ENCODE measurements at regions not wholly inside any gene's neighbourhood (a gene's known extent, or its start where the extent isn't known, plus 50 kb on each side); places are given as distances from the start of the nearest gene placed in this dataset.

DNA sequence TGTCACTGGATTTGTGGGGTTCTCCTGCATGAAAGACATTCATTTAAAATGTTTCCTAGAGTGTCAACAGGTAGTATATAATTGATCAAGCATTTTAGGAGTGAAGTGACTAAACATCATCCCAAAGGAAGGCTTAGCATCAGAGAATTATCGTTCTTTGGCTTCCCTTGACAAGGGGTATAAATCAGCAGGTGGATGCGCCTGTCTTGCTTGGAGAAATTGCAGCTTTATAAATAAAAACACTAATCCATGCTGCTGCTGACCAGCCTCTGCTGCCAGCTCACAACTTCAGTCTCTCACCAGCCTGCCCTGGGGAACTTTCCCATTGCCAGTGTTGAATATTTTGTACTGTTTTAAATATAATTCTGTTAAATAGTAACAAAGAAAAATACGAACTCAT is 1184.7 kb upstream of the TENM4 start:
- DNase-seq: no peak

DNA sequence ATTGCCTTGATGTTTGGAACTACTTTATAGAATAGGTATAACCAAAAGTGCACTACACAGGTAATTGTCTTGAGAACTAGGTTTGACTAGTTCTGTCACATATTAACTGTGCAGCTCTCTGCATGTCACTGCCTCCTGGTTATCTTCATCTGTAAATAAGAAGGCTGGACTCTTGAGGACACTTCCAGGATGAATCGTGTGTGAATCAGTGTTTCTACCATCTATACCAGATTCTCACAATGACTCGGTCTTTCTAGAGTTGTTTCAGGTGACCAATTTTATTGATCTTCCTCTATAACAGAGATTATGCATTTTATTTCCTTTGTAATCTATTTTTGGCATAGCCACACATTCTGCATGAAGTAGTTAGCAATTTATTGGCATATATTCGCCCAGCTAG is 1181.0 kb upstream of the TENM4 start:
- DNase-seq: no peak

DNA sequence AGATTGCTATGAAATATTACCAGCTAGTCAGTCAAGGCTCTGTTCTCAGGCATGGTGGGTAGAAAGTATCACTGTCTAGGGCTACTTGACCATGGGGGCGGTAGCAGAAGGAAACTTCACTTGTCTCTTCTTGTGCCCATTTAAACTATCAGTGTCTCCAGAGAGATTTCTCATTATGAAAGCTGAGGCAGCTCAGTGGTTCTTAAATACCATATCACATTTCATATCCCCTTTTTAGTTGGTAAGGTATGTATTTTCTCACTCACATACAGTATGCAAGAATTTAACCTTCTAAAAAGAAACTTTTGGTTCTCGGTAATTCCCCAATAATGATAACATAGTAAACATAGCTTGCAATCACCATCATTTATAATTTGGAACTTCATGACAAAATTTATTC is 1180.0 kb upstream of the TENM4 start:
- DNase-seq: no peak

DNA sequence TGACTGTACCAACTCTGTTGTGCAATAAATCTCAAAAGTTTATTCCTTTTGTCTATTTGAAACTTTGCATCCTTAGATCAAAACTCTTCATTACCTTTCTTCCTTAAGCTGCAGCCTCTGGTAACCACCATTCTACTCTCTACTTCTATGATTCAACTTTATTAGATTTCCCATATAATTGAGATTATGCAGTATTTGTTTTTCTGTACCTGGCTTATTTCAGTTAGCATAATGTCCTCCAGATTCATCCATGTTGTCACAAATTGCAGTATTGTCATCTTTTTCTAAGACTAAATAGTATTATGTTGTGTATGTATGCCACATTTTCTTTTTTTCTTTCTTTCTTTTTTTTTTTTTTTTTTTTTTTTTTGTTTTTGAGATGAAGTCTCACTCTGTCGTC is 1176.3 kb upstream of the TENM4 start:
- DNase-seq: no peak

DNA sequence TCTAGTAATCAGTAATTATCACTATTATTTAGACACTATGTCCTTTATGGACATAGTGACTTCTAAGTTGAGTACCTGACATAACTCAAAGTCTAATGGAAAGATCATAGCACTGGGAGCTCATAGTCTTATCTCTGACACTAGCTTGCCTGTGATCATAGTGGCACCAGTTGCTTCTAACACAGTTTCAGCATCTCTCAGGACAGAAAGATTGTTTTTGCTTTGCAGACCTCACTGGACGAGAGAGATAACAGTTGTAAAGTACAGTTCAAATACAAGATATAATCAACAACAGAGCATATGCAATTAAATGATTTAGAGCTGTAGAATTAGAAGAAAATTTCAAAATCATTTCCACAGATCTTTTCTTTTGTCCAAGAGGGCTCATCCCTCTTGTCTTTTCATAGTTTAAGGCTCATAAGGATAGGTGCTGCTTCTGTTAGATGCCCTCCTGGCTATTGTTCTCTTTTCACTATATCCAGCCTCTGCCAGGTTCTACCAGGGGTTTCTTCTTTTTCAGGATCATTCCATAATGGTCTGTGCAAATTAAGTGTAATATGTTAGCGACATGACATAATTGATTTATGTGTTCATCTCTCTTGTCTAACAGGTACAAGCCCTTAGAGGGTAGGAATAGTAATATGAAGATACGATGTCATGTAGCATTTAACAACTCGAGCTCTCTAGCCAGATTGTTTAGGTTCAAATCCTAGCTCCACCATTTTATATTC is 1175.4 kb upstream of the TENM4 start:
- no peak for DNase-seq

DNA sequence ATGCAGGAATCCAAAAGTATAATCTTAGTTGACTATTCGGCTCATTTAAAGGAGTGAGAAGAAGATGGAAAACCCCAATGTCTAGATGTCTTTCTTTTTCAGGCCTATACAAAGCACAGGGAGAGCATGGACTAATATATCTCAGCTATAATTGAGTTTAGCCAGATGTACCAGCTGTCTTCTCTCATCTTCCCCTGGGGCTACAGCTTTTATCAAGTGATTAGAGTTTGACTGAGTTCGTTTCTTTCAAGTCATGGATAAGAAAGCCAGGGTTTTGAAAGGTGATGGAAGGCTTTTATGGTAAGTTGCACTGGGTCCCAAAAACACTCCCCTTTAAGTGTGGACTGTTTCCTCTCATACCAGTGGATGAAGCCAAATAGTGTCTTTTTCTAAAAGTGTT is 1172.8 kb upstream of the TENM4 start:
- DNase-seq: no peak

DNA sequence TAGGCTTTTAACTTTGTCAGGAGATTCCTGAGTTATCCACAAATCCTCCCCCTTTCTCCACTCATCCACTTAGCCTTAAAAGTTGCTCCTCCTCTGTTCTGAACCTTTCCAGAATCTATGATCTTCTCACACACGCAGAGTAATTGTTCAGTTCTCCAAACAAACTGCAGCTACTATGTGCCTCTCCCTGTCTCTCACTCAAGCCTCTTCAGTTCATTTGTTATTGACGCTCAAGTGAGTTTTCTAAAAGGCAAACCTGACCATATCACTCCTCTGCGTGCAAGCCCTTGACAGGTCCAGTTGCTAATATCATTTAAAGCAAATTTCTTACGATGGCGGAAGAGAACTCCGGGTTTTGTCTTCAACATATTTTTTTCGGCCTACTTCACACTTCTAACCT is 1169.7 kb upstream of the TENM4 start:
- DNase-seq: no peak

DNA sequence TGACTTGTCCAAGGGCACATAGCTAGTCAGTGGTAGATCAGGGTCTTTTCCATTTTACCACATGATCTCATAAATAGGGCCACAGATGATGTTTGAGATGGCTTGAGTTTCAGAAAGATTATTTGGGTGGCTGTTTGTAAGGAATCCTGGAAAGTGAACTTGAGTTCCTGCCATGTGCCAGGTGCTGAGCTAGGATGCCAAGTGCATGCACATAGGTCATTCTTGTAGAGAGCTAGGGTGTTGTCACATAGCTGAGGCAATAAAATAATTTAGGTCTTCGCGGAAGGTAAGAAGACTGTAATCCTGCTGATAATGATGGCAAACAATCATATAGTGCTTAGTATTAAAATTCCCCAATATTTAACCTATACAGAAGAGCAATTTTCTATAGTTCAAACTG is 1162.6 kb upstream of the TENM4 start:
- DNase-seq: no peak

DNA sequence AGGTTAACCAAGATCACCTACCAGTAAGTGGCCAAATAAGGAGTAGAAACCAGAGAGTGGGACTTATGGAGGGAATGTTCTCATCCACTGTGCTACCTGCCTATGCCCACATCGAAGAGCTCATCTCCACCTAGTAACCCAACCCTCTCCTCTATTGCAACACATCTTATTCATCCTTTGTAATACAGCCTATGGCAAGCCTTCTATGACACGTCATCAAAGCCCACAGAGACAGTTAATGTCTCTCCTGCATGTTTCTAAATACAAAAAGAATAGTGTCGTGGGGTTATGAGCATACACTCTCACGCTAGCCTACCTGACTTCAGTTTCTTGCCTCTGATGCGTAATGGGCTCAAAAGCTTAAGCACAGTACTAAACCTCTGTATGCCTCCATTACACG is 1158.1 kb upstream of the TENM4 start:
- DNase-seq: no peak

DNA sequence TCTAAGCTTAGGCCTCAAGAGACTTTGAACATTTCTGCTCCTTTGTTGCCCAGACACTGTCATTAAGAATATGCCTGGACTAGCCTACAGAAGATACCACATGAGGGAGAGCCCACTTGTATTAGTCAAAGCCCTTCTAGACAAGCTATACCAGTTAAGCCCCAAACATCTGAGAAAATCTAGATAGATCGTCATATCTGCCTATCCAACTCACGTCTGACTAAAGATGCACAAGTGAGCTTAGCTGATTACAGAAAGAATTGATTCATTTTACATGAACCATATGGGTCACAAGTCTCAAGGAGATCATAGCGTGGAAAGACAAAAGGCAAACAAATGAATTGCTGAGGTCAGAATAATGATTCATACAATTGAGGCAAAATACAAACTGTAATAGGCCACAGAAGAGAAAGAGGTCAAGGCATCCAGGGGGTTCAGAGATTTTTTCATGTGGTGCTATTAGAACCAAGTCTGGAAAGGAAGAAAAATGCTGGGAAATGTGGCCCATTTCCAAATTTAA is 1155.5 kb upstream of the TENM4 start:
- DNase-seq: no peak

DNA sequence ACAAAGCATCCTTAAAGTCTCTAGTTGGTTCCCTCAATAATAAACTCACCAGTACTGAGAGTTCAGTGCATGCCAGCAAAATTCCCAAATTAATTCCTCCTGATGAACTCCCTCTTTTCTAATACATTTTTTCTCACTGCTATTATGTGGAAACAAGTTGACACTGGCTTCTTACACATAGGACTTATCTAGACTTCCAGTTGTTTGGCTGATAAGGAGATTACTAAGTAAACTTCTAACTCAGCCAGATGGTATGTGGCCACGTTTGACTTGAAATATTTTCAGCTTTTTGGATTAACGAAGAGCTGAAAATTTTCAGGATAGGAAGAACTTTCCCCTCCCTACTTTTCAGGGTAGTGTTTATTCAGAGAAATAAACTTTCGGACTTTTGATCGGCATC is 1154.2 kb upstream of the TENM4 start:
- DNase-seq: no peak

DNA sequence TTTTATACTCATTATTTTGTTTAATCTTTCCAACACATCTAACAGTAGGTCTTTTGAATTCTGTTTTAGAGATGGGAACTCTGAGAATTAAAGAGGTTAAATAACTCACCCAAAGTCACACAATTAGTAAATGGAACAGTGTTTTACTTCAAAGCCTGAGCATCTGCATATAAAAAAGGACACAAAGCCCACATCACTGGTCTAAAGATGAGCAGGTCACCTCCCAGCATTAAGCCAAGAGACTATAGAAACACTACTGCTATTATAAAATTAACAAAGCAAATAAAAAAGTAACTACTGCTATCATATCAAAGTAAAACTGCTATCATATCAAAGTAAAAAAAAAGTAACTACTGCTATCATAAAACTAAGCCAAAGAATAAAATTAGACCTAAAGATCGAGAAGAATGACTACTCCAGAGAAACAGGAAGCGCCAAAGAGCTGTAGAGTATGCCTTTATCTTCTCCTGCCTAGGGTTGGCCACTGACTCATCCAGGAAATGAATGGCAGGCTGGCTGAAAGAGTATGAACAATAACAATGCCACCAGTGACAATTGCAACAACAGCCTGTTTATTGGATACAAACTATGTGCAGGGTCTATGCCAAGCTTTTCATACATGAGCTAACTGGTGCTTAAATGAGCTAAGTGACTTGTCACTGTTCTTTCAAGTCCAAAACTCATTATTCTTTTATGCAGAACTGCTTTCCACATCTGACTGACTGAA is 1153.0 kb upstream of the TENM4 start:
- DNase-seq: no peak

DNA sequence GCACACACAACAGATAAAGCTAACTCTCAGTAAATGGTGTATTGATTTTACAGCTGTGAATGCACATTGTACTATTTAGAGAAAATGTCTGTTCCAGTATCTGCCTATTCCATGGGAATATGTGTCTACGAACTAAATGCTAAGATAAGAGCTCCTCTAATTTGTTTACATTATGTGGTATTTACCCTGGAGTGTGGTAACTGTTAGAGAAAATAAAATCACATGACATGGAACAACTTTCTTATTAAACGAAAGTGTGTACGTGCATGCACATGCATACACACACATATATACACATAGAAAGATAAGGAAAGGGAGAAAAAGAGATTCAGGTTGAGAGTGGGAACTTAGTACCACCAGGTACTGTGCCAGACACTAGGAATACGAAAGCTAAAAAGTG is 1151.7 kb upstream of the TENM4 start:
- DNase-seq: no peak

DNA sequence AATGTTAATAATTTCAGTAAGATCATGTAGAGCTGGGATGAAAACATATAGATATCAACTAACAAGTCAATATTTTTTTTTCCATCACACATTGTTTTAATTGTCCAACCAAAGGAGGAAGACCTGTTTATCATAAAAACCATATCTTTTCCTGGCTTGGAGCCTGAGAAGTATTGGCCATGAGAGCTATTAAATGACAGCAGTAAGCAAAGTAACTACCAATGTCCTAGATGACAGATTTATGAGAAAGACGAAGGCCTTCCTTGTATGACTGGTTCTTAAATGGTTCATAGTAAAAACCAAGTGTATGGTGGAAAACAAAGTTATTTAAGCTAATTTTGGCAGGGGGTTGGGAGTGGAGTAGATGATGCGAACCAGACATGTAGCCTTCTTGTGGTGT is 1147.1 kb upstream of the TENM4 start:
- no peak for DNase-seq

DNA sequence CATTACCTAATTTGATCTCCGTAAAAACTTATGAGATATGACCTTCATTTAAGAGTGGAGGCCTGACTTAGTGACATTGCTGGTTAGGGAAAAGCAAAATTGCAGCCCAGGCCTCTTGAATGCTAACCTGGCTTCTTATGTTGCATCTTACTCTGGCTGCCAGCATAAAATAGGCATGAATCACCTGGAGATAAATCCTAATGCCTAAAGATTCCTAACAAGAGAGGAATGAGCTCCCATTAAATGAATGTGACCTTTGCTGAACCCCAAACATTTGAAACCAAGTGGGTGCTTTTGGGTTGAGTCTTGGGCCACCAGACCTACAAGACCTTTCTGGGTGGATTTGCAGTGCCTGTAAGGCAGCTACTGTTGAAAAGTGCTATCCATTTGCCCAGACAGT is 1145.6 kb upstream of the TENM4 start:
- no peak for DNase-seq

DNA sequence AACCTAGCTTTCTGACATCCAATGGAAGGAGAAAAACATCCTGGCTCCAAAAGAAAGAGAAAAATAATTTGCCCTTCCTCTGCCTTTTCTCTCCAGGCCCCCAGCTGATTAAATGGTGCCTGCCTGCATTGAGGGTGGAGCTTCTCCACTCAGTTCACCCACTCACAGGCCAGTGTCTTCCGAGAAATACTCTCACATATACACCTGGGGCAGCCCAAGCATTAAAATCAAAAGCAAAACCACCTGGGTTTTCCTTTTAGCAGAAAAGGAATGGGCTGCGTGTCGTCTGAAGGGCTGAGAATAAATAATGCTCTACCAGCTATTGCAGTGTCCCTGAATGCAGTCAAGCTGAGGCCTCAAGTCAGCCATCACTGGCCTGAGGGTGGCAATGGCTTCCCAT is 1143.8 kb upstream of the TENM4 start:
- DNase-seq: no peak

DNA sequence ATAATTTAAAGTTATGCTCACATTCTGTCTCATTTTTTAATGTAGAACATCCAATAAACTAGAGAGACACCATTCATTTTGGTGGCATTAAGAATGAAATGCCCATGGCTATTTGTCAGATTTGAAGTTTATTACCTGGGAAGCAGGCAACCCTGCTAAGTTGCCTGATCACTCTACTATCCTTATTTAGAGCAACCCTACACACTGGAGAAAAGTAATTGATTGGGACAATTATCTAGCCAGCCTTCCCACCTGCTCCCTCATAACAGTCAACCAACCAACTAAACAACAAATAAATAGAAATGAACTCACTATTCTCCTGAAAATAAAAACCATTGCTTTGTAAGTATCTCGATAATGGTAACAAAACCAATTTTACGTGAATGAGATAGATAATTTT is 1129.0 kb upstream of the TENM4 start:
- DNase-seq: no peak

DNA sequence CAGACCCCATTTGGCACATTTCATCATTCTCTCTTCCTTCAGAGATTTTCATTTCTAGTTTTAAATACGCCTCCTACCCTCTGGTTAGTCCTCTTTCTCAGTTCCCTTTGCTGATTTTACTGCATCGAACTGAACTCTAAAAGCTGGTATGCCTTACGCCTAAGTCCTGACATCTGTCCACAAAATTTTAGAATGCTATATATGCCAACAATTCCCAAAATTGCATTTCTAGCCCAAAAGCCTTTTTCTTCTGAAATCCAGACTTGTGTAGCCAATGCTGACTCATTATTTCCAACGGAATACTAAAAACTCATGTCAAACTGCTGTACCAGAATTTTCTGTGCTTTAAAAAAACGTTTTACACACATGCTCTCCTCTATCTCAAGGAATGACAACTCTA is 1124.4 kb upstream of the TENM4 start:
- no peak for DNase-seq

DNA sequence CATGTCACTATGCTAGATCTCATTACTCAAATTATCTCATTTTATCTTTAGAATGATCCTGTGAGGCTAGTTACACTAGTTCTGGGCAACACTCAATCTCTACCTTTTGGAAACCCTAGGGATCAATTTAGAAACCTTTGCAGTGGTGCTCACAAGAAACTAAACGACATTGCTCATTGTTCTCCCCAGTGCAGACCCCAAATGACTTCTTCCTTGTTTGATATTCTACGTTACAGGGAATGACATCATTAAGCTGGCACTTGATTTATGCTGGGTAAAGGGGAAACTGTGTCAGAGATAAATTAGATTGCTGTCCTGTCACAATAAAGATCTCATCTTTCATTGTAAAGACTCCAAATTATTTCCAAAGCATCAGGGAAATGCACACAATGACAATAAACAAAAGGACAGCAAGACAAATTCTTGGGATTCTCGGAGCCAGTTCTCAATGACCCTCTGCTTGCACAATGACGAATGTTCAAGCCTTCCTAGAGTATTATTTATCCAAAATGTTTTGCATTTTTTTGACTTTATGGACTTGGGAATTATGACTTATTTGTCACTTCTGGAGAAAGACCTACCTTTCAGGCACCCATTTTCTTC is 1121.8 kb upstream of the TENM4 start:
- no peak for DNase-seq

DNA sequence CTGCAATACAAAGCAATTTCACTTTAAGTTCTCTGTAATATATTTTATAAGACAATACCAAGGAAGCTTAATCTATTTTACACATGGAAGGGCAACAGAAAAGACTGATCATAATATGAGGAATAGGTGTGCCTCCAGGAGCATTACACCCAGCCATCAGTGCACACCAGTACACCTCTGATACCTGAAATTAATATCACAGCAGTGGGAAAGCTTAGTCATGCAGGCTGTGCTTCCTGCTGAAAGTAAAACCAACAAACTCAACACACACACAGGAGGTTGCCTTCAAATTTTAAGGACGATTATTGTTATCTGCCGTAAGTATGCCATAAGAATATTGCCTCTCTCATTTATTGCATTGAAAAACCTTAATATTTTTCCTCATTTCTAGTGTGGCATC is 1119.1 kb upstream of the TENM4 start:
- no peak for DNase-seq

DNA sequence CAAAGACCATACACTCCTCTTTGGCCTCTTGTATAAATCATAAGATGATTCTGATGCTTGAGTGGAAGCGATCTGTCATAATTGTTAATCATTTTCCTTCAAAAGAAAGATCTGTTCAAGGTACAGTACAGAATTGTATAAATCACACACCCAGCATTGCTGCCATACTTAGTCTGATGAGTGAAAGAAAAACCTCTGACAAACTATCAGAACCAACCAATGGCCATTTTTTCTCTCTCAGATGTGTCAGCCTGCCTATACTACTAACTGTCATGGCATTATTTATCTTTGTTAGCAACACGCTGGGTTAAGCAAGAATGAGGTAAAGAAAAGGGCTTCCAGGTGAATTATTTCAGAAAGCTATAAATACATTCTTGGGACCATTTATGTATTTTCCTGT is 1112.7 kb upstream of the TENM4 start:
- DNase-seq: no peak

DNA sequence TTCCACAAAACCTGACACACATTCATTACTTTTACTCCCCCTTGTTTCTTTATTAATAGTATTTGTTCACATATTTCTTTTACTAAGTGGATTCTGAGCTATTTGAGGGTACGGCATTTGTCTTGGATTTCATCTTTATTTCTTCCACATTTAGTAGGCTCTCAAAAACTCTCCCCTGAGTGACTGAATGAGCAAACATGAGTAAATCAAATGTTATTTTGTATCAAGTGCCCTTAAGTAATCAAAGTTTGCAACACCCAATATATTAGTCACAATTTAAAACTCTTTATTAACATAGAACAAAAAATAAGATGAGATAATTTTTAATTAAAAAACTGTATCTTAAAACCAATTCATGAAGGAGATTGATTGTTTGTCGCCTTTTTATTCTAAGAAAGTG is 1101.9 kb upstream of the TENM4 start:
- DNase-seq: no peak

DNA sequence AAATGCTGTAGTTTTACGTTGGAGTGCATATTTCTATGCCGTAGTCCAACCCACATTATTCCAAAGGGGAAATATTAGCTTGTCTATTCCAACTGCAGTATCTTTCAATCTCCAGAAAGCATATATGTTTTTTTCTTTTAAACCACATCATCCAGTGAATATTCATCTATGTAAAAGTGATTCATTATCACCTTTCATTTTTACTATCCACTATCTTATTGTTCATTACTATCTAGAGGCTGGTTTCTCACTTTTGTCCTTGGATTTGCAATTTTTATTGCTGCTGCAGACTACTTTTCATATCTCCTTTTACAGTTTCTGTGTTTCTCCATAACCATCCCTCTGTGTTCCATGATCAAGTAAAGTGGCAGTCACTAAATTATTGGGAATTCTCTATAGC is 1097.2 kb upstream of the TENM4 start:
- DNase-seq: no peak

DNA sequence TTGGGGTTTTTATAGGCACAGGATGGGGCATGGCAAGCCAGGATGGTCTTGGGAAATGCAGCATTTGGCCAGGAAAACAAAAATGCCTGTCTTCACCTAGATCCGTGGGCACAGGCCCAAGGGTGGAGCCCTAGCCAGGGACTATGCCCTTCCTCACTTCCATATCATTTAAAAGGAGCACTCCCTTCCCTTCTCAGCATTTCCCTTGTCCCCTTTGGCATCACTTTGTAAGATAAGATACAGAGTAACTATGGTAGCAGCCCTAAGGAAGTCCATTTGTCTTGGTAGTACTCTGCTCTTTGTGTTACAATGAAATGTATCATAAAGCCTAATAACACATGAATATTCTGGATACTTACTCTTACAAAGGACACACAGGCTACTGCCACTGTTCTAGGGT is 1092.6 kb upstream of the TENM4 start:
- no peak for DNase-seq

Data from NCI-H2029 (cell line).